B cell (primary cell): ENCODE measurements at regions not wholly inside any gene's neighbourhood (a gene's known extent, or its start where the extent isn't known, plus 50 kb on each side); places are given as distances from the start of the nearest gene placed in this dataset.

Experiments
- CTCF ChIP-seq: fragments of 200-600 bp; IDR thresholded peaks from one replicate; pipeline ENCODE4 v1.8.0; 2022; ENCODE audit warnings: antibody characterized with exemption, mild to moderate bottlenecking
- EZH2 ChIP-seq: IDR thresholded peaks from 2 replicates; pipeline ENCODE4 v1.6.1; 2012; ENCODE audit warnings: borderline replicate concordance, low read depth, mild to moderate bottlenecking, moderate library complexity, low read length; ENCODE audit not compliant: insufficient read depth, poor library complexity, severe bottlenecking

- no peak for TF ChIP-seq CTCF
- TF ChIP-seq EZH2 = no peak
Measured at GRCh38 chr10:84900141-84900540, 571.8 kb downstream of the CCSER2 start.
